Embryonic facial prominence (tissue), 1 donor: ENCODE measurements at regions not wholly inside any gene's neighbourhood (a gene's known extent, or its start where the extent isn't known, plus 50 kb on each side); places are given as distances from the start of the nearest gene placed in this dataset.
"Not testable (repeated sequence)": the region's sequence is repeated elsewhere in the genome, so short reads cannot be mapped to it uniquely, and the experiment has no call there.

Experiments used
- DNase-seq: peaks from one replicate; pipeline ENCODE4 v3.0.0-alpha.2; 2016; ENCODE audit errors: extremely low spot score

GRCh38 chr7:37617406-37617805 lies 66.2 kb upstream of the GPR141 start:
- not testable (repeated sequence) for DNase-seq

GRCh38 chr7:37633048-37633447 lies 50.5 kb upstream of the GPR141 start:
- DNase-seq = no peak
